ENCODE measurements at regions not wholly inside any gene's neighbourhood (a gene's known extent, or its start where the extent isn't known, plus 50 kb on each side); places are given as distances from the start of the nearest gene placed in this dataset.

DNA sequence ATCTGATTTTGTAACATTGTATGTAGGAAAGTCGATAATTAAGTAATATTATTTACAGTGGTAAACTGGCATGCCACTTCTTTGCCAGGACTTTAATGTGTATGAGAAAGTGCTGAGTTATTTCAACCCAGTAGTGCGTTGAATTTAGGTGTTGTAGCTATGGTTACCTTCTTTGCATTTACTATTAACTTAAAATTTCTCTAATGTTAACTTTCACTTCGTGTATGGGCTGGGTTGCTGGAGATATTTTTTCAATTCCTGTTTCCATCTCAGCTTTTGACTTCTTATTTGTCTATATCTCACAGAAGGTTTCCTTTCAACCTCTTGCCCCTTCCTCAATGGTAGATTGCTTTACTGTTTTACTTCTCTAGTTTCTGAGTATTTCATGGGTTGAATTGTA is 1345.6 kb downstream of the FSCB start:
- ATAC-seq (ENCODE audit: low read depth) (no peak), DNase-seq (no peak)
- no peak overlapping the region for H3K4me2 ChIP-seq (replicated peaks; ENCODE audit: low read depth, low read length, poor library complexity, severe bottlenecking)
- H3K9me3 Mint-ChIP-seq (ENCODE audit: insufficient read depth), result no peaks in the 10 kb centered on the region
- CTCF ChIA-PET, result no interaction called here
- no peaks in the 10 kb centered on the region for H3K36me3 ChIP-seq (replicated peaks in 1 of 2; ENCODE audit: control extremely low read depth in 1 of 2, control insufficient read depth in 1 of 2, extremely low read depth in 1 of 2, insufficient read depth in 2 of 2, low read length in 1 of 2)
- WGBS (ENCODE audit: insufficient coverage), result 100% methylated on average over 1 of the region's 3 CpGs
- POLR2A ChIA-PET, result no interaction called here
- H3K79me2 ChIP-seq (ENCODE audit: control insufficient read depth, insufficient read depth, low read length), result no peaks in the 10 kb centered on the region
- no peak overlapping the region for H3K27ac Mint-ChIP-seq
- intact Hi-C loops (cut with micrococcal nuclease), result no loop called here
- no peak overlapping the region for H3K27ac ChIP-seq (ENCODE audit: low read length in 2 of 2)
- H3K4me3 ChIP-seq (ENCODE audit: control extremely low read depth in 1 of 5, extremely low read depth in 1 of 5, insufficient read depth in 1 of 5, low read depth in 2 of 5, low read length in 4 of 5), result no peak overlapping the region
- H3K9ac ChIP-seq (ENCODE audit: low read length), result no peak overlapping the region
- H3K9me3 ChIP-seq (ENCODE audit: control extremely low read depth in 1 of 3, control insufficient read depth in 2 of 3, insufficient read depth in 1 of 3, low read length in 2 of 3), result peaks cover 0 to 1% (median 0%) of the 10 kb centered on the region in 3 donors
- no peak for TF ChIP-seq EZH2 (IDR thresholded peaks at IDR 0.05; ENCODE audit: borderline replicate concordance, insufficient read depth, low read depth, low read length, poor library complexity, severe bottlenecking)
- TF ChIP-seq, protein P1, sequence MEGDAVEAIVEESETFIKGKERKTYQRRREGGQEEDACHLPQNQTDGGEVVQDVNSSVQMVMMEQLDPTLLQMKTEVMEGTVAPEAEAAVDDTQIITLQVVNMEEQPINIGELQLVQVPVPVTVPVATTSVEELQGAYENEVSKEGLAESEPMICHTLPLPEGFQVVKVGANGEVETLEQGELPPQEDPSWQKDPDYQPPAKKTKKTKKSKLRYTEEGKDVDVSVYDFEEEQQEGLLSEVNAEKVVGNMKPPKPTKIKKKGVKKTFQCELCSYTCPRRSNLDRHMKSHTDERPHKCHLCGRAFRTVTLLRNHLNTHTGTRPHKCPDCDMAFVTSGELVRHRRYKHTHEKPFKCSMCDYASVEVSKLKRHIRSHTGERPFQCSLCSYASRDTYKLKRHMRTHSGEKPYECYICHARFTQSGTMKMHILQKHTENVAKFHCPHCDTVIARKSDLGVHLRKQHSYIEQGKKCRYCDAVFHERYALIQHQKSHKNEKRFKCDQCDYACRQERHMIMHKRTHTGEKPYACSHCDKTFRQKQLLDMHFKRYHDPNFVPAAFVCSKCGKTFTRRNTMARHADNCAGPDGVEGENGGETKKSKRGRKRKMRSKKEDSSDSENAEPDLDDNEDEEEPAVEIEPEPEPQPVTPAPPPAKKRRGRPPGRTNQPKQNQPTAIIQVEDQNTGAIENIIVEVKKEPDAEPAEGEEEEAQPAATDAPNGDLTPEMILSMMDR (IDR thresholded peaks at IDR 0.05), result no peak
- no peaks in the 10 kb centered on the region for H4K20me1 ChIP-seq (ENCODE audit: control insufficient read depth, insufficient read depth, low read length, poor library complexity, severe bottlenecking)
- no peaks in the 10 kb centered on the region for H3K27me3 Mint-ChIP-seq
- H3K4me3 Mint-ChIP-seq, result no peak overlapping the region
- H3K4me1 ChIP-seq (ENCODE audit: control insufficient read depth in 2 of 2, insufficient read depth in 2 of 2, low read length in 2 of 2), result no peaks in the 10 kb centered on the region
- no peaks in the 10 kb centered on the region for H3K27me3 ChIP-seq (replicated peaks in 1 of 4; ENCODE audit: control extremely low read depth in 1 of 4, control insufficient read depth in 3 of 4, insufficient read depth in 4 of 4, low read length in 3 of 4)
- H3K4me1 Mint-ChIP-seq, result no peaks in the 10 kb centered on the region
- H2AFZ ChIP-seq (ENCODE audit: insufficient read depth, low read depth, low read length, poor library complexity, severe bottlenecking), result no peak overlapping the region

DNA sequence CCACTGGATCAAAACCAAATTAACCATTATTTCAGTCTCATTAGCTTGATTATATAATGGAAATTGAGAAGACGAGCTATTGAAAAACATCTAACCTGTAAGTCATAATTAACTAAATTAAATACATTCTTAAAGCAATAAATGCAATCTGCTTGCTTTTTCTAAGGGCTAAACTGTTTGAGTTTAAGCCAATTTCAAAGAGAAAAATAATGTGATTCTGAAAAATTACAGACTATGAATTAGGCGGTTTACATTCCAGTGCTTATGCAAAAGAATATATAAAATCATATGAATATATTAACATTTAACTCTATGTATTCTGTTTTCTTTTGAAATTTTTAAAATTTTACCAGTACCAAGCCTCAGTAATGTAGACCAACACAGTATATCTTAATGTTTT is 1349.4 kb downstream of the FSCB start:
- Histone ChIP-seq H3K27ac (ENCODE audit: low read length in 2 of 2) (no peak overlapping the region), H3K4me1 (ENCODE audit: control insufficient read depth in 2 of 2, insufficient read depth in 2 of 2, low read length in 2 of 2) (no peaks in the 10 kb centered on the region), H3K79me2 (ENCODE audit: control insufficient read depth, insufficient read depth, low read length) (no peaks in the 10 kb centered on the region), H3K27me3 (replicated peaks in 1 of 4; ENCODE audit: control extremely low read depth in 1 of 4, control insufficient read depth in 3 of 4, insufficient read depth in 4 of 4, low read length in 3 of 4) (no peaks in the 10 kb centered on the region), H3K36me3 (replicated peaks in 1 of 2; ENCODE audit: control extremely low read depth in 1 of 2, control insufficient read depth in 1 of 2, extremely low read depth in 1 of 2, insufficient read depth in 2 of 2, low read length in 1 of 2) (no peaks in the 10 kb centered on the region), H3K9me3 (ENCODE audit: control extremely low read depth in 1 of 3, control insufficient read depth in 2 of 3, insufficient read depth in 1 of 3, low read length in 2 of 3) (no peaks in the 10 kb centered on the region), H3K9ac (ENCODE audit: low read length) (no peak overlapping the region), H4K20me1 (ENCODE audit: control insufficient read depth, insufficient read depth, low read length, poor library complexity, severe bottlenecking) (no peaks in the 10 kb centered on the region), H2AFZ (ENCODE audit: insufficient read depth, low read depth, low read length, poor library complexity, severe bottlenecking) (no peak overlapping the region), H3K4me2 (replicated peaks; ENCODE audit: low read depth, low read length, poor library complexity, severe bottlenecking) (no peak overlapping the region), H3K4me3 (ENCODE audit: control extremely low read depth in 1 of 5, extremely low read depth in 1 of 5, insufficient read depth in 1 of 5, low read depth in 2 of 5, low read length in 4 of 5) (no peak overlapping the region)
- Mint-ChIP-seq H3K27ac (no peak overlapping the region), H3K9me3 (ENCODE audit: insufficient read depth) (no peaks in the 10 kb centered on the region), H3K4me3 (no peak overlapping the region), H3K4me1 (no peaks in the 10 kb centered on the region), H3K27me3 (no peaks in the 10 kb centered on the region)
- POLR2A ChIA-PET, result no interaction called here
- TF ChIP-seq, protein P1 (IDR thresholded peaks at IDR 0.05), result no peak
- TF ChIP-seq EZH2 (IDR thresholded peaks at IDR 0.05; ENCODE audit: borderline replicate concordance, insufficient read depth, low read depth, low read length, poor library complexity, severe bottlenecking), result no peak
- ATAC-seq (ENCODE audit: low read depth) (no peak), DNase-seq (no peak)
- intact Hi-C loops (cut with micrococcal nuclease), result no loop called here
- CTCF ChIA-PET, result no interaction called here
- no CpG with 5 or more reads among the region's 2 CpGs for WGBS (ENCODE audit: insufficient coverage)

All from B cell (primary cell).